ENCODE measurements at regions not wholly inside any gene's neighbourhood (a gene's known extent, or its start where the extent isn't known, plus 50 kb on each side); places are given as distances from the start of the nearest gene placed in this dataset.

DNA sequence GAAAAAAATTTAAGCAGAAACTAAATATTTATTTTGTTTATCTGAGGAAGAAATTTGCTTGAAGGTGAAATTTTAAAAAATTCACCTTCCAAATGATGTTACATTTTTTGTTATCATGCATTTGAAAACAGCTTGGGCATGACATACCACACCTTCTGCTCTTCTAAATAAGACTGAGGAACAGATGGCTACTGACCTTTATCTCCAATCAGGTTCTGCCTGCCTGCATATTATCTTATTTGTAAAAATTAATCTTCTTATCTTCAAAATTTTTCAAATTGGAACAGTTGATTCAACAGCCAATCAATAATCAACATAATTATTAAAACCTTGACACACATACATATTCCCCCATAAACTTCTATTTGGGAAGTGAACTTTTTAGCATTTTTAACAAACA, 641.8 kb upstream of the ZNF385D start:
- TF ChIP-seq POLR2A (IDR thresholded peaks at IDR 0.05), result no peak
- TF ChIP-seq, protein P1, sequence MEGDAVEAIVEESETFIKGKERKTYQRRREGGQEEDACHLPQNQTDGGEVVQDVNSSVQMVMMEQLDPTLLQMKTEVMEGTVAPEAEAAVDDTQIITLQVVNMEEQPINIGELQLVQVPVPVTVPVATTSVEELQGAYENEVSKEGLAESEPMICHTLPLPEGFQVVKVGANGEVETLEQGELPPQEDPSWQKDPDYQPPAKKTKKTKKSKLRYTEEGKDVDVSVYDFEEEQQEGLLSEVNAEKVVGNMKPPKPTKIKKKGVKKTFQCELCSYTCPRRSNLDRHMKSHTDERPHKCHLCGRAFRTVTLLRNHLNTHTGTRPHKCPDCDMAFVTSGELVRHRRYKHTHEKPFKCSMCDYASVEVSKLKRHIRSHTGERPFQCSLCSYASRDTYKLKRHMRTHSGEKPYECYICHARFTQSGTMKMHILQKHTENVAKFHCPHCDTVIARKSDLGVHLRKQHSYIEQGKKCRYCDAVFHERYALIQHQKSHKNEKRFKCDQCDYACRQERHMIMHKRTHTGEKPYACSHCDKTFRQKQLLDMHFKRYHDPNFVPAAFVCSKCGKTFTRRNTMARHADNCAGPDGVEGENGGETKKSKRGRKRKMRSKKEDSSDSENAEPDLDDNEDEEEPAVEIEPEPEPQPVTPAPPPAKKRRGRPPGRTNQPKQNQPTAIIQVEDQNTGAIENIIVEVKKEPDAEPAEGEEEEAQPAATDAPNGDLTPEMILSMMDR (IDR thresholded peaks at IDR 0.05), result no peak

Data from gastroesophageal sphincter (tissue), 3 donors.